Body of pancreas (tissue), 4 donors: ENCODE measurements at regions not wholly inside any gene's neighbourhood (a gene's known extent, or its start where the extent isn't known, plus 50 kb on each side); places are given as distances from the start of the nearest gene placed in this dataset.

Experiments used
- ATAC-seq: fragments of 150-250 bp; one replicate; pipeline ENCODE4 v1.9.1; 2016
- DNase-seq, 4 donors: peaks; one replicate each; pipeline ENCODE4 v3.0.0-alpha.2; 2019
- H3K27ac ChIP-seq, 4 donors: fragments of 200-600 bp; sonication (generic); 1 replicate in 3 of 4; 2 replicates in 1 of 4; pipeline versions ENCODE4 v1.5.1 to v1.6.1; 2016 to 2019; ENCODE audit warnings: mild to moderate bottlenecking in 1 of 4, mixed read lengths in 1 of 4, moderate library complexity in 1 of 4
- H3K27me3 ChIP-seq, 2 donors: fragments of 200-600 bp; sonication (generic); one replicate each; pipeline ENCODE4 v1.6.0; 2016; ENCODE audit warnings: mild to moderate bottlenecking in 1 of 2
- H3K36me3 ChIP-seq, 2 donors: fragments of 200-600 bp; sonication (generic); replicated peaks in 1 of 2; 2 replicates each; pipeline ENCODE4 v1.5.1; 2016; ENCODE audit warnings: low read depth in 2 of 2; ENCODE audit not compliant: insufficient read depth in 1 of 2
- H3K4me1 ChIP-seq: fragments of 200-600 bp; sonication (generic); one replicate; pipeline ENCODE4 v1.6.0; 2016
- H3K4me3 ChIP-seq, 2 donors: fragments of 200-600 bp; sonication (generic); 1 replicate in 1 of 2; 2 replicates in 1 of 2; pipeline ENCODE4 v1.5.1; 2016 to 2019
- H3K9me3 ChIP-seq, 3 donors: fragments of 200-600 bp; sonication (generic); 1 replicate in 2 of 3; 2 replicates in 1 of 3; pipeline ENCODE4 v1.5.1; 2016
- CTCF ChIP-seq, 7 experiments: fragments of 450-650 bp in 4 of 7; fragments of 200-600 bp in 3 of 7; sonication (generic) in 3 of 7; IDR thresholded peaks; one replicate each; pipeline ENCODE4 v1.5.1; 2016 to 2019; ENCODE audit warnings: antibody characterized with exemption in 7 of 7
- POLR2A ChIP-seq, 3 donors: fragments of 450-650 bp; IDR thresholded peaks; one replicate each; pipeline ENCODE4 v1.6.1; 2016; ENCODE audit warnings: antibody characterized with exemption in 3 of 3, mild to moderate bottlenecking in 2 of 3
- WGBS, 2 donors: methylation state at CpG; one replicate each; pipeline ENCODE4 v1.1.5; 2017; 5-methylcytosine and 5-hydroxymethylcytosine counted together
- intact Hi-C: fragments of 100-400 bp; cut with DNase I; formaldehyde crosslinking; loops from one replicate; pipeline ENCODE4 v1.15.1; 2023

DNA sequence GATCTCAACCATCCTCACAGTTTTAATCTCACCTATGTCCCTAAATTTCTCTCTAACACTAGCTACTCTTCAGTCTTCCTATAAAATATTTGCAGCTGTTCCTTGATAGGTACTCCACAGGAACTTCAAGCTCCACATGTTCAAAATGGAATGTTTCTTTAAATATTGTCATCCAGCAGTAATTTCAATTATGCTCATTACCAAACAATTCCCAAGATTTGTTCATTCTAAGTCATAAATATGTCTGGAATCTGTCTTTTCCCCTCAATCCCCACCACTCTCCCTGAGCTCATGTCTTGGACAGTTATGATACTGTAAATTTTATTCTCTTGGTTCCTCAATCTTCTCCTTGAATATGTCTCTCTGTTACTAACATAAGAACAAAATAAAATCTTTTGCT is 214.4 kb downstream of the NRIP1 start:
- ATAC-seq (no peak), DNase-seq (no peak)
- intact Hi-C loops, result no loop called here
- peaks cover 0 to 7% (median 0%) of the 10 kb centered on the region in 3 donors for H3K9me3 ChIP-seq
- no peak overlapping the region for H3K4me3 ChIP-seq
- no peaks in the 10 kb centered on the region for H3K27me3 ChIP-seq
- H3K36me3 ChIP-seq, result no peaks in the 10 kb centered on the region
- H3K27ac ChIP-seq, result no peak overlapping the region
- no peak for TF ChIP-seq POLR2A (IDR thresholded peaks at IDR 0.05)
- H3K4me1 ChIP-seq, result no peaks in the 10 kb centered on the region

DNA sequence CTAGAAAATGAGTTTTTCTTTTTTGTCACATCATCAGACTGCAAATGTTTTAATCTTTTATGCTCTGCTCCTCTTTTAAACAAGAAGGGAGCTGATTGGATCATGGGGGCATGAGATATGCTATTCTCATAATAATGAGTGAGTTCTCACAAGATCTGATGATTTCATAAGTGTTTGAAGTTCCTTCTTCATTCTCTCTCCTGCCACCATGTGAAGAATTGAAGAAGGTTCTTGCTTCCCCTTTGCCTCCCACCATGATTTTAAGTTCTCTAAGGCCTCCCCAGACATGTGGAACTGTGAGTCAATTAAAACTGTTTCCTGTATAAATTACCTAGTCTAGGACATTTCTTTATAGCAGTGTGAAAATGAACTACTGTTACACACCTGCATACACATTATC is 218.2 kb downstream of the NRIP1 start:
- DNase-seq, result no peak
- no peak for ATAC-seq

GRCh38 chr21:14844001-14844400 is 220.8 kb downstream of the NRIP1 start:
- intact Hi-C loops, result no loop called here
- Histone ChIP-seq H3K4me3 (no peak overlapping the region), H3K27me3 (no peaks in the 10 kb centered on the region), H3K27ac (no peak overlapping the region), H3K36me3 (no peaks in the 10 kb centered on the region), H3K4me1 (no peaks in the 10 kb centered on the region), H3K9me3 (peaks cover 0 to 7% (median 0%) of the 10 kb centered on the region in 3 donors)
- ATAC-seq, result no peak
- TF ChIP-seq POLR2A (IDR thresholded peaks at IDR 0.05), result no peak
- no peak for TF ChIP-seq CTCF (IDR thresholded peaks at IDR 0.05)
- DNase-seq, result no peak

More for the DNA sequence above, 218.2 kb downstream of the NRIP1 start:
- Histone ChIP-seq H3K27me3 (no peaks in the 10 kb centered on the region), H3K27ac (no peak overlapping the region), H3K9me3 (peaks cover 0 to 7% (median 0%) of the 10 kb centered on the region in 3 donors), H3K4me1 (no peaks in the 10 kb centered on the region), H3K36me3 (no peaks in the 10 kb centered on the region), H3K4me3 (no peak overlapping the region)
- TF ChIP-seq POLR2A (IDR thresholded peaks at IDR 0.05) (no peak), CTCF (IDR thresholded peaks at IDR 0.05) (no peak)
- intact Hi-C loops, result no loop called here

GRCh38 chr21:14842601-14843000 is 222.2 kb downstream of the NRIP1 start:
- no peak for DNase-seq
- ATAC-seq, result no peak
- Histone ChIP-seq H3K27ac (no peak overlapping the region), H3K27me3 (no peaks in the 10 kb centered on the region), H3K9me3 (peaks cover 0 to 7% (median 0%) of the 10 kb centered on the region in 3 donors), H3K36me3 (no peaks in the 10 kb centered on the region), H3K4me1 (no peaks in the 10 kb centered on the region), H3K4me3 (no peak overlapping the region)
- no peak for TF ChIP-seq CTCF (IDR thresholded peaks at IDR 0.05)
- no peak for TF ChIP-seq POLR2A (IDR thresholded peaks at IDR 0.05)
- 68 to 83% methylated on average over 3 of the region's 3 CpGs for WGBS, 2 donors
- intact Hi-C loops, result no loop called here

DNA sequence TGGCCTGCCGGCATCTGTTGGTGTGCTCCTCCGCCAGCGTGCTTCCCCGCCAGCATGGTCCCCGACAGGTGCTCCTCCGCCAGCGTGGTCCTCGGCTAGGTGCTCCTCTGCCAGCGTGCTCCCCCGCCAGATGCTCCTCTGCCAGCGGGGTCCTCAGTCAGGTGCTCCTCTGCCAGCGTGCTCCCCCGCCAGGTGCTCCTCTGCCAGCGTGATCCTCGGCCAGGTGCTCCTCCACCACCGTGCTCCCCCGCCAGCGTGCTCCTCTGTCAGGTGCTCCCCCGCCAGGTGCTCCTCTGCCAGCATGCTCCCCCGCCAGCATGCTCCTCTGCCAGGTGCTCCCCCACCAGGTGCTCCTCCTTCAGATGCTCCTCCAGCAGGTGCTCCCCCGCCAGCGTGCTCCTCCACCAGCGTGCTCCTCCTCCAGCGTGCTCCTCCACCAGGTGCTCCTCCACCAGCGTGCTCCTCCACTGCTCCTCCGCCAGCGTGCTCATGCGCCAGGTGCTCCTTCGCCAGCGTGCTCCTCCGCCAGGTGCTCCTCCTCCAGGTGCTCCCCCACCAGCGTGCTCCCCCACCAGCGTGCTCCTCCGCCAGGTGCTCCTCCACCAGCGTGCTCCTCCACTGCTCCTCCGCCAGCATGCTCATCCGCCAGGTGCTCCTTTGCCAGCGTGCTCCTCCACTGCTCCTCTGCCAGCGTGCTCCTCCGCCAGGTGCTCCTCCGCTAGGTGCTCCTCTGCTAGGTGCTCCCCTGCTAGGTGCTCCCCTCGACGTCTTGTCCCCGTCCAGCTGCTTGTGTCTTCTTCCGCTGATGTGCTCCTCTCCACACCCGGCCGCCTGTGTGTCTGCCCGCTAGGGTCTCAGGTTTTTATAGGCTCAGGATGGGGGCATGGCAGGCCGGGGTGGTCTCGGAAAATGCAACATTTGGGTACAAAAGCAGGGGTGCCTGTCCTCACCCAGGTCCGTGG is 223.0 kb downstream of the NRIP1 start:
- DNase-seq (no peak), ATAC-seq (no peak)
- no peak for TF ChIP-seq POLR2A (IDR thresholded peaks at IDR 0.05)
- no peak for TF ChIP-seq CTCF (IDR thresholded peaks at IDR 0.05)
- intact Hi-C loops, result no loop called here
- Histone ChIP-seq H3K27ac (no peak overlapping the region), H3K4me1 (no peaks in the 10 kb centered on the region), H3K36me3 (no peaks in the 10 kb centered on the region), H3K27me3 (no peaks in the 10 kb centered on the region), H3K4me3 (no peak overlapping the region), H3K9me3 (peaks cover 0 to 7% (median 0%) of the 10 kb centered on the region in 3 donors)
- WGBS, 2 donors, result 90 to 95% methylated on average over 46 to 51 of the region's 51 CpGs
